ENCODE measurements at regions not wholly inside any gene's neighbourhood (a gene's known extent, or its start where the extent isn't known, plus 50 kb on each side); places are given as distances from the start of the nearest gene placed in this dataset.
A peak's percentile ranks its signal among the peaks of the same experiment; 100 is the strongest.

DNA sequence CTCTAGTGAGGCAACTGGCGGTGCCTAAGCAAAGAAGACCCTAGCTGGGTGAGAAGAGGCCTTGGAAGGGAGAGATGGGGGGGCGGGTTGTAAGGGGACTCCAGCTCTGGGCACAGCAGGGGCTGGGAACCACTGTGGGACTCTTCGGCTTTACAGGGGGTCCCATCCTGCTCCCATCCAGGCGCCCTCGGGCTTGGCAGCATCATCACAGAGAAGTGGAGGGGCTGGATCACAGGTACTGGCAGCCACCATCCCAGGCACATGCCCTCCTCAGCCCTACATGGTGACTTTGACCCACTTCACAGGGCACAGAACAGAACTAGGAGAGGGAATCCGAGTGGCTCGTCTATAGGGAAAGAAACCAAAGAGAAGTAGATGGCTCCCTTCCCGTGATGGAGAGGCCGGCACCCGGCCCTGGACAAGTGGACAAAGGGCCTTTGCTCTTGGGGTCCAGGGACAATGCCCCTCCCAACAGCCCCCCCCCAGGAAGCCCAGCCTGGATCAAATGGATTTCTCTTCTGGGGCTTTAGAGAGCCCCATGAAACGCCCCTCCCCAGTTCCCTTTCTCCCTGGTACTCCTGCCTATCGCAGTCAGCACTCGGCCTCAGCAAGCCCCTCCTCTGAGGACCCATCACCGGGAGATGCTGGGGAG lies 54.0 kb upstream of the ECE1 start:
- Histone ChIP-seq H3K79me2 (ENCODE audit: insufficient read depth, low read length) (peaks cover 57% of the 10 kb centered on the region), H3K4me2 (ENCODE audit: insufficient read depth, low read length) (peak overlapping the region; percentile 100), H3K36me3 (ENCODE audit: insufficient read depth, low read length) (no peaks in the 10 kb centered on the region), H2AFZ (ENCODE audit: low read length) (peak overlapping the region; percentile 77), H3K27me3 (ENCODE audit: insufficient read depth, low read length) (no peaks in the 10 kb centered on the region), H4K20me1 (ENCODE audit: insufficient read depth, low read length) (peaks cover 5% of the 10 kb centered on the region), H3K9me3 (ENCODE audit: low read depth, low read length) (no peaks in the 10 kb centered on the region), H3K27ac (ENCODE audit: low read depth, low read length) (peak overlapping the region; percentile 55), H3K4me1 (ENCODE audit: insufficient read depth, low read length) (peaks cover 30% of the 10 kb centered on the region), H3K4me3 (ENCODE audit: insufficient read depth, low read length) (peak overlapping the region; percentile 82)
- TF ChIP-seq, protein P1, sequence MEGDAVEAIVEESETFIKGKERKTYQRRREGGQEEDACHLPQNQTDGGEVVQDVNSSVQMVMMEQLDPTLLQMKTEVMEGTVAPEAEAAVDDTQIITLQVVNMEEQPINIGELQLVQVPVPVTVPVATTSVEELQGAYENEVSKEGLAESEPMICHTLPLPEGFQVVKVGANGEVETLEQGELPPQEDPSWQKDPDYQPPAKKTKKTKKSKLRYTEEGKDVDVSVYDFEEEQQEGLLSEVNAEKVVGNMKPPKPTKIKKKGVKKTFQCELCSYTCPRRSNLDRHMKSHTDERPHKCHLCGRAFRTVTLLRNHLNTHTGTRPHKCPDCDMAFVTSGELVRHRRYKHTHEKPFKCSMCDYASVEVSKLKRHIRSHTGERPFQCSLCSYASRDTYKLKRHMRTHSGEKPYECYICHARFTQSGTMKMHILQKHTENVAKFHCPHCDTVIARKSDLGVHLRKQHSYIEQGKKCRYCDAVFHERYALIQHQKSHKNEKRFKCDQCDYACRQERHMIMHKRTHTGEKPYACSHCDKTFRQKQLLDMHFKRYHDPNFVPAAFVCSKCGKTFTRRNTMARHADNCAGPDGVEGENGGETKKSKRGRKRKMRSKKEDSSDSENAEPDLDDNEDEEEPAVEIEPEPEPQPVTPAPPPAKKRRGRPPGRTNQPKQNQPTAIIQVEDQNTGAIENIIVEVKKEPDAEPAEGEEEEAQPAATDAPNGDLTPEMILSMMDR (IDR thresholded peaks at IDR 0.05; ENCODE audit: extremely low read depth, low read depth, low read length), result no peak
- DNase-seq (ENCODE audit: insufficient read length, low spot score, missing footprints), result no peak

GRCh38 chr1:21342961-21343838 lies 52.9 kb upstream of the ECE1 start:
- DNase-seq (ENCODE audit: insufficient read length, low spot score, missing footprints), result peak; percentile 59
- Histone ChIP-seq H3K27me3 (ENCODE audit: insufficient read depth, low read length) (no peaks in the 10 kb centered on the region), H3K4me2 (ENCODE audit: insufficient read depth, low read length) (peak overlapping the region; percentile 100), H3K9me3 (ENCODE audit: low read depth, low read length) (no peaks in the 10 kb centered on the region), H3K4me3 (ENCODE audit: insufficient read depth, low read length) (peak overlapping the region; percentile 32), H3K27ac (ENCODE audit: low read depth, low read length) (peak overlapping the region; percentile 3), H4K20me1 (ENCODE audit: insufficient read depth, low read length) (peaks cover 5% of the 10 kb centered on the region), H3K4me1 (ENCODE audit: insufficient read depth, low read length) (peaks cover 39% of the 10 kb centered on the region), H3K36me3 (ENCODE audit: insufficient read depth, low read length) (no peaks in the 10 kb centered on the region), H3K79me2 (ENCODE audit: insufficient read depth, low read length) (peaks cover 64% of the 10 kb centered on the region), H2AFZ (ENCODE audit: low read length) (no peak overlapping the region)
- TF ChIP-seq, protein P1 (IDR thresholded peaks at IDR 0.05; ENCODE audit: extremely low read depth, low read depth, low read length), result no peak

- no peak overlapping the region for H2AFZ ChIP-seq (ENCODE audit: low read length)
- peaks cover 5% of the 10 kb centered on the region for H4K20me1 ChIP-seq (ENCODE audit: insufficient read depth, low read length)
- H3K4me3 ChIP-seq (ENCODE audit: insufficient read depth, low read length), result no peak overlapping the region
- TF ChIP-seq, protein P1 (IDR thresholded peaks at IDR 0.05; ENCODE audit: extremely low read depth, low read depth, low read length), result no peak
- H3K4me1 ChIP-seq (ENCODE audit: insufficient read depth, low read length), result peaks cover 51% of the 10 kb centered on the region
- peaks cover 70% of the 10 kb centered on the region for H3K79me2 ChIP-seq (ENCODE audit: insufficient read depth, low read length)
- H3K9me3 ChIP-seq (ENCODE audit: low read depth, low read length), result no peaks in the 10 kb centered on the region
- DNase-seq (ENCODE audit: insufficient read length, low spot score, missing footprints), result no peak
- no peak overlapping the region for H3K27ac ChIP-seq (ENCODE audit: low read depth, low read length)
- H3K36me3 ChIP-seq (ENCODE audit: insufficient read depth, low read length), result no peaks in the 10 kb centered on the region
- H3K27me3 ChIP-seq (ENCODE audit: insufficient read depth, low read length), result no peaks in the 10 kb centered on the region
- H3K4me2 ChIP-seq (ENCODE audit: insufficient read depth, low read length), result no peak overlapping the region
Observed at GRCh38 chr1:21341517-21342078, 51.3 kb upstream of the ECE1 start.

DNA sequence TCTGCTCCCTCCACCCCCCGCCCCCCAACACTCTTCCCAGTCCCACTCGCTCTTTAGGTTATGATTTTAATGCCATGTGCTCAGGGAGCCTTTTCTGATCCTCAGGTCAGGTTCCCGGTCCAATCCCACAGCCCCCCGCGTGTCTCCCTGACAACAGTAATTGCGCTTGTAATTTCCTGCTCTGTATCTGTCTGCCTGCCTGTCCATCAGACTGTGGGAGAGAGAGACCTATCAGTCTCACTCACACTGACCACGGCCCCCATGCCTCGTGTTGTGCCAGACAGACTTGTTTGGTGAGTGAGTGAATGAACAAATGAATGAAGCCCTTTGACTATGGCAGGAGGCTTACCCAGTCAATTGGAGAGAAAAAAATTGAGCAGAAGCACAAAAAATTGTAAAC lies 50.8 kb upstream of the ECE1 start:
- Histone ChIP-seq H3K4me2 (ENCODE audit: insufficient read depth, low read length) (no peak overlapping the region), H3K27me3 (ENCODE audit: insufficient read depth, low read length) (no peaks in the 10 kb centered on the region), H3K36me3 (ENCODE audit: insufficient read depth, low read length) (no peaks in the 10 kb centered on the region), H3K27ac (ENCODE audit: low read depth, low read length) (no peak overlapping the region), H2AFZ (ENCODE audit: low read length) (no peak overlapping the region), H3K4me3 (ENCODE audit: insufficient read depth, low read length) (no peak overlapping the region), H3K79me2 (ENCODE audit: insufficient read depth, low read length) (peaks cover 72% of the 10 kb centered on the region), H4K20me1 (ENCODE audit: insufficient read depth, low read length) (peaks cover 5% of the 10 kb centered on the region), H3K4me1 (ENCODE audit: insufficient read depth, low read length) (peaks cover 49% of the 10 kb centered on the region), H3K9me3 (ENCODE audit: low read depth, low read length) (no peaks in the 10 kb centered on the region)
- no peak for DNase-seq (ENCODE audit: insufficient read length, low spot score, missing footprints)
- TF ChIP-seq, protein P1 (IDR thresholded peaks at IDR 0.05; ENCODE audit: extremely low read depth, low read depth, low read length), result no peak

Measured in osteoblast (primary cell).